ENCODE measurements at regions not wholly inside any gene's neighbourhood (a gene's known extent, or its start where the extent isn't known, plus 50 kb on each side); places are given as distances from the start of the nearest gene placed in this dataset.

GRCh38 chr17:77826132-77826873, 132.2 kb upstream of the TNRC6C start:
- Histone ChIP-seq H2AFZ (ENCODE audit: low read length) (no peak overlapping the region), H3K27me3 (ENCODE audit: control insufficient read depth, insufficient read depth, low read length) (no peaks in the 10 kb centered on the region), H3K4me1 (ENCODE audit: control insufficient read depth, extremely low read depth, insufficient read depth, low read length) (peaks cover 7% of the 10 kb centered on the region)

GRCh38 chr17:77827039-77827438, 131.5 kb upstream of the TNRC6C start:
- Histone ChIP-seq H3K9me3 (ENCODE audit: control insufficient read depth, insufficient read depth, low read depth, low read length) (no peaks in the 10 kb centered on the region), H2AFZ (ENCODE audit: low read length) (no peak overlapping the region), H3K4me2 (ENCODE audit: extremely low read depth, insufficient read depth, low read length) (no peak overlapping the region), H3K36me3 (ENCODE audit: control insufficient read depth, insufficient read depth, low read length) (no peaks in the 10 kb centered on the region), H3K4me1 (ENCODE audit: control insufficient read depth, extremely low read depth, insufficient read depth, low read length) (peaks cover 7% of the 10 kb centered on the region), H3K9ac (ENCODE audit: insufficient read depth, low read length) (no peak overlapping the region), H3K27ac (ENCODE audit: insufficient read depth, low read length) (no peak overlapping the region), H3K4me3 (replicated peaks in 1 of 4; ENCODE audit: control extremely low read depth in 1 of 4, insufficient read depth in 1 of 4, low read depth in 3 of 4, low read length in 4 of 4) (no peak overlapping the region), H3K27me3 (ENCODE audit: control insufficient read depth, insufficient read depth, low read length) (no peaks in the 10 kb centered on the region), H3K79me2 (ENCODE audit: control insufficient read depth, insufficient read depth, low read length) (no peaks in the 10 kb centered on the region), H4K20me1 (ENCODE audit: control insufficient read depth, extremely low read depth, insufficient read depth, low read length) (no peaks in the 10 kb centered on the region)
- no peak for TF ChIP-seq CTCF (conservative IDR thresholded peaks at IDR 0.05 in 1 of 2, IDR thresholded peaks at IDR 0.05 in 1 of 2; ENCODE audit: low read depth in 1 of 2, low read length in 2 of 2)
- TF ChIP-seq EZH2 (IDR thresholded peaks at IDR 0.05; ENCODE audit: low read length, missing control alignments): no peak
- DNase-seq (ENCODE audit: low read depth in 2 of 2): no peak

More at GRCh38 chr17:77826132-77826873, 132.2 kb upstream of the TNRC6C start:
- H3K4me2 ChIP-seq (ENCODE audit: extremely low read depth, insufficient read depth, low read length): no peak overlapping the region
- H3K79me2 ChIP-seq (ENCODE audit: control insufficient read depth, insufficient read depth, low read length): no peaks in the 10 kb centered on the region
- no peaks in the 10 kb centered on the region for H4K20me1 ChIP-seq (ENCODE audit: control insufficient read depth, extremely low read depth, insufficient read depth, low read length)
- H3K36me3 ChIP-seq (ENCODE audit: control insufficient read depth, insufficient read depth, low read length): no peaks in the 10 kb centered on the region
- H3K4me3 ChIP-seq (replicated peaks in 1 of 4; ENCODE audit: control extremely low read depth in 1 of 4, insufficient read depth in 1 of 4, low read depth in 3 of 4, low read length in 4 of 4): no peak overlapping the region
- no peak overlapping the region for H3K27ac ChIP-seq (ENCODE audit: insufficient read depth, low read length)
- TF ChIP-seq CTCF (conservative IDR thresholded peaks at IDR 0.05 in 1 of 2, IDR thresholded peaks at IDR 0.05 in 1 of 2; ENCODE audit: low read depth in 1 of 2, low read length in 2 of 2) (no peak), EZH2 (IDR thresholded peaks at IDR 0.05; ENCODE audit: low read length, missing control alignments) (no peak)
- no peak overlapping the region for H3K9ac ChIP-seq (ENCODE audit: insufficient read depth, low read length)
- no peaks in the 10 kb centered on the region for H3K9me3 ChIP-seq (ENCODE audit: control insufficient read depth, insufficient read depth, low read depth, low read length)
- DNase-seq (ENCODE audit: low read depth in 2 of 2): no peak

GRCh38 chr17:77827511-77827910, 131.0 kb upstream of the TNRC6C start:
- Histone ChIP-seq H3K79me2 (ENCODE audit: control insufficient read depth, insufficient read depth, low read length) (no peaks in the 10 kb centered on the region), H3K27ac (ENCODE audit: insufficient read depth, low read length) (no peak overlapping the region), H3K27me3 (ENCODE audit: control insufficient read depth, insufficient read depth, low read length) (no peaks in the 10 kb centered on the region), H3K9ac (ENCODE audit: insufficient read depth, low read length) (no peak overlapping the region), H4K20me1 (ENCODE audit: control insufficient read depth, extremely low read depth, insufficient read depth, low read length) (no peaks in the 10 kb centered on the region), H3K36me3 (ENCODE audit: control insufficient read depth, insufficient read depth, low read length) (no peaks in the 10 kb centered on the region), H3K4me2 (ENCODE audit: extremely low read depth, insufficient read depth, low read length) (no peak overlapping the region), H2AFZ (ENCODE audit: low read length) (no peak overlapping the region), H3K4me3 (replicated peaks in 1 of 4; ENCODE audit: control extremely low read depth in 1 of 4, insufficient read depth in 1 of 4, low read depth in 3 of 4, low read length in 4 of 4) (no peak overlapping the region), H3K9me3 (ENCODE audit: control insufficient read depth, insufficient read depth, low read depth, low read length) (no peaks in the 10 kb centered on the region), H3K4me1 (ENCODE audit: control insufficient read depth, extremely low read depth, insufficient read depth, low read length) (peaks cover 7% of the 10 kb centered on the region)
- no peak for DNase-seq (ENCODE audit: low read depth in 2 of 2)
- no peak for TF ChIP-seq EZH2 (IDR thresholded peaks at IDR 0.05; ENCODE audit: low read length, missing control alignments)
- no peak for TF ChIP-seq CTCF (conservative IDR thresholded peaks at IDR 0.05 in 1 of 2, IDR thresholded peaks at IDR 0.05 in 1 of 2; ENCODE audit: low read depth in 1 of 2, low read length in 2 of 2)
